KMS-11 (cell line): ENCODE measurements at regions not wholly inside any gene's neighbourhood (a gene's known extent, or its start where the extent isn't known, plus 50 kb on each side); places are given as distances from the start of the nearest gene placed in this dataset.

Experiments used
- H2AFZ ChIP-seq: fragments of 200-600 bp; sonication (generic); 2 replicates; pipeline ENCODE4 v1.6.1; 2016; ENCODE audit warnings: antibody characterized with exemption, mixed run types, low read depth
- H3K27ac ChIP-seq: fragments of 200-600 bp; sonication (generic); 2 replicates; pipeline ENCODE4 v1.6.1; 2016; ENCODE audit warnings: mild to moderate bottlenecking, mixed run types
- H3K27me3 ChIP-seq: fragments of 200-600 bp; sonication (generic); 2 replicates; pipeline ENCODE4 v1.6.1; 2017; ENCODE audit warnings: mild to moderate bottlenecking, low read depth, mixed run types, moderate library complexity; ENCODE audit not compliant: insufficient read depth
- H3K36me3 ChIP-seq: fragments of 200-600 bp; sonication (generic); 2 replicates; pipeline ENCODE4 v1.6.1; 2017; ENCODE audit warnings: mild to moderate bottlenecking, mixed run types; ENCODE audit not compliant: insufficient read depth
- H3K4me1 ChIP-seq: fragments of 200-600 bp; sonication (generic); 2 replicates; pipeline ENCODE4 v1.6.1; 2016; ENCODE audit warnings: mild to moderate bottlenecking, low read depth, mixed run types; ENCODE audit not compliant: poor library complexity, severe bottlenecking
- H3K4me2 ChIP-seq: fragments of 200-600 bp; sonication (generic); 2 replicates; pipeline ENCODE4 v1.7.0; 2016; ENCODE audit warnings: mild to moderate bottlenecking, mixed run types
- H3K4me3 ChIP-seq: fragments of 200-600 bp; sonication (generic); IDR thresholded peaks from 2 replicates; pipeline ENCODE4 v1.6.1; 2017; ENCODE audit warnings: low read depth, low read length, mixed read lengths; ENCODE audit not compliant: insufficient read depth
- H3K79me2 ChIP-seq: fragments of 200-600 bp; sonication (generic); 2 replicates; pipeline ENCODE4 v1.6.1; 2016; ENCODE audit warnings: low read depth, mixed run types; ENCODE audit not compliant: insufficient read depth
- H3K9ac ChIP-seq: fragments of 200-600 bp; sonication (generic); 2 replicates; pipeline ENCODE4 v1.6.1; 2016; ENCODE audit warnings: mild to moderate bottlenecking, mixed run types
- H4K20me1 ChIP-seq: fragments of 200-600 bp; sonication (generic); 2 replicates; pipeline ENCODE4 v1.6.1; 2016; ENCODE audit warnings: mild to moderate bottlenecking, mixed run types; ENCODE audit not compliant: insufficient read depth
- TF ChIP-seq, protein P1 (sequence below): fragments of 200-600 bp; sonication (generic); conservative IDR thresholded peaks from 2 replicates; pipeline ENCODE4 v1.6.1; 2017; ENCODE audit warnings: low read depth, mild to moderate bottlenecking, antibody characterized with exemption, low read length, moderate library complexity, mixed read lengths

DNA sequence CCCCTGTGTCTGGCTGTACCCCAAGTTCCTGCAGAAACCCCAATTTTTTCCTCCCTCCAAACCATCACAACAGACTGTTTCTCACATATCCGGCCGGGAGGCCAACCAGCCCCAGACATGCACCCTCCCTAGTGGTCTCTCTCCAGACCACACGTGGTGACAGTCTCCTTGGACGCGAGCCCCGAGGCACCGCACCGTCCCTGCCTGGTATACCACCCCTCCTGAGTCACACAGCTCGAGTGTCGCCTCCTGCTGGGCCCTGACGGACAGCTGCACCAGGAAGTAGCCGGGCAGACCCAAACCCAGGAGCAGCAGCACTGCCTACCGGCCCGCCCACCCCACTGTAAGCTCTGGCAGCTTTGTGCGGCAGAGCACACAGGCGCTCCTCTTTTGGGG, 97.4 kb downstream of the RFLNA start:
- no peaks in the 10 kb centered on the region for H3K36me3 ChIP-seq
- no peaks in the 10 kb centered on the region for H3K27me3 ChIP-seq
- no peaks in the 10 kb centered on the region for H3K79me2 ChIP-seq
- H2AFZ ChIP-seq, result no peak overlapping the region
- H3K4me2 ChIP-seq, result no peak overlapping the region
- no peak overlapping the region for H3K4me3 ChIP-seq
- H4K20me1 ChIP-seq, result no peaks in the 10 kb centered on the region
- TF ChIP-seq, protein P1, sequence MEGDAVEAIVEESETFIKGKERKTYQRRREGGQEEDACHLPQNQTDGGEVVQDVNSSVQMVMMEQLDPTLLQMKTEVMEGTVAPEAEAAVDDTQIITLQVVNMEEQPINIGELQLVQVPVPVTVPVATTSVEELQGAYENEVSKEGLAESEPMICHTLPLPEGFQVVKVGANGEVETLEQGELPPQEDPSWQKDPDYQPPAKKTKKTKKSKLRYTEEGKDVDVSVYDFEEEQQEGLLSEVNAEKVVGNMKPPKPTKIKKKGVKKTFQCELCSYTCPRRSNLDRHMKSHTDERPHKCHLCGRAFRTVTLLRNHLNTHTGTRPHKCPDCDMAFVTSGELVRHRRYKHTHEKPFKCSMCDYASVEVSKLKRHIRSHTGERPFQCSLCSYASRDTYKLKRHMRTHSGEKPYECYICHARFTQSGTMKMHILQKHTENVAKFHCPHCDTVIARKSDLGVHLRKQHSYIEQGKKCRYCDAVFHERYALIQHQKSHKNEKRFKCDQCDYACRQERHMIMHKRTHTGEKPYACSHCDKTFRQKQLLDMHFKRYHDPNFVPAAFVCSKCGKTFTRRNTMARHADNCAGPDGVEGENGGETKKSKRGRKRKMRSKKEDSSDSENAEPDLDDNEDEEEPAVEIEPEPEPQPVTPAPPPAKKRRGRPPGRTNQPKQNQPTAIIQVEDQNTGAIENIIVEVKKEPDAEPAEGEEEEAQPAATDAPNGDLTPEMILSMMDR, result no peak
- H3K27ac ChIP-seq, result no peak overlapping the region
- no peaks in the 10 kb centered on the region for H3K4me1 ChIP-seq
- no peak overlapping the region for H3K9ac ChIP-seq

DNA sequence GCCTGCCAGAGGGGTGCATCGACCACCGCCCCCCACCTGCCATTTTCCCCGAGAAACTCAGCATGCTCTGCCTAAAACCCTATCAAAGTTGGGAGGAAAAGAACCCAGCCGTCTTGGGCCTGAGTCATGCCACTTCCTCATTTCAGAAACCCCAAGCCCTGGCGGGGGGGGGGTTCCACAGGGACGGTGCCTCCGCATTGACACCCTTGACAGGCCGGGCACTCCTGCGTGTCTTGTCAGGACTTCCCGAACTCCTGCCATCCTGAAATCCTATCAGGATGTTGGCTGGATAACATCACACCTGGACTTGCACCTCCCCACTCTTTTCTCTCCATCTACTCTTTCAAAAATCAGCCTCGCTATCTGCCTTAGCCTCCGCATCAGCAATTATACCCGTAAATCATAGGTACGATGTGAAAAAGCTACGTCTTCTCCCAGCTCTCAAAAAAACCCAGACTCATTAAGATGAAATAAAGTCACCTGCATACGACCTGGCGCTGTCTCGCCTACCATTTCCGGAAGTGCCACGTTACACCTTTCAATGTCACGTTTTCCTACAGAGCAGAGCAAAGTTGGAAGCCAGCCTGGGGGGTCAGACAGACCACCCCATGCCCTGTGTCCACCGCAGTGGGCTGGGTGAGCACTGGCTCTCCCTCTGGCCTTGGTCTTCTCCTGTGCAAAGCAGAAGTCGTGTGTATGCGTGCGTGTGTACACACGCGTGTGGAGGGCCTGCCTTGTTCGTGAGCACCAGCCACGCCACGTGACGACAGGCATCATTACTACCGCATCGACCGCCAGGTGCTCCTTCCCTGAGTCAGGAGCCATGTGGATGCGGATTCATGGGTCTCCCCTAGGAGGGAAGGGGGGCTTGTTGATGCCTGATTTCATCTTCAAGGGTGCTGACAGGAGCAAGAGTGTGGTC, 96.7 kb downstream of the RFLNA start:
- no peaks in the 10 kb centered on the region for H3K79me2 ChIP-seq
- no peak overlapping the region for H3K27ac ChIP-seq
- no peaks in the 10 kb centered on the region for H3K36me3 ChIP-seq
- no peak overlapping the region for H2AFZ ChIP-seq
- H3K4me3 ChIP-seq, result no peak overlapping the region
- H3K9ac ChIP-seq, result no peak overlapping the region
- H4K20me1 ChIP-seq, result no peaks in the 10 kb centered on the region
- H3K4me1 ChIP-seq, result no peaks in the 10 kb centered on the region
- TF ChIP-seq, protein P1, result no peak
- H3K27me3 ChIP-seq, result no peaks in the 10 kb centered on the region
- H3K4me2 ChIP-seq, result no peak overlapping the region

DNA sequence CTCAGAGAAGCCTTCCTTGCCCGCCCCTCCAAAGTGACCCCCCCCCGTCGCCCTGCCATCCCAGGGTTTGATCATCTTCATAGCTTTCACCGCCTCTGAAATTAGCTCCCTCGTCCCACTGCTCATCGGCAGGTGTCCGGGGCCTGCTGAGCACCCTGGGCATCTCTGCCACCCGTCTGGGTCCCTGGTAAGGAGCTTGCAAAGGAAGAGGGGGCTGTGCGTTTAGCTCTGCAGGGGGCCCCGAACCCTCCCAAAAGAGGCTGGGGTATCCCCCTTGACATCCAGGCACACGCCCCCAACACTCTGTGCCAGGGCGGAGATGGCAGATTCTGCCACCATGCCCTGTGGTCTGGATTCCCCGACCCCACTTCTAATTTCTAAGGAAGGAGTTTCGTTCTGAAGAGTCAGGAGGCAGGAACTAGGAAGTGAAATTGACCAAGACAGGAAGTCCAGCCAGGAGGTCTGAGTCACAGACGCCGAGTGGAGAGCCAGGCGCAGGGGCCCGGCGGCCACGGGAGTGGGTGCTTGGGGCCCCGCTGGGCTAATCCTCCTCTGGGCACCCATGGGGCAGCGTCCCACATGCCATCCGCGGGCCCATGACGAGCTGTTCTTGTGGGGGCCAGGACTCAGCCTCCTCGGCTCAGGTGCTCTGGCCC, 95.7 kb downstream of the RFLNA start:
- no peak overlapping the region for H3K27ac ChIP-seq
- H2AFZ ChIP-seq, result no peak overlapping the region
- no peaks in the 10 kb centered on the region for H3K27me3 ChIP-seq
- no peaks in the 10 kb centered on the region for H3K4me1 ChIP-seq
- H3K9ac ChIP-seq, result no peak overlapping the region
- no peaks in the 10 kb centered on the region for H3K36me3 ChIP-seq
- no peaks in the 10 kb centered on the region for H3K79me2 ChIP-seq
- no peaks in the 10 kb centered on the region for H4K20me1 ChIP-seq
- no peak overlapping the region for H3K4me3 ChIP-seq
- H3K4me2 ChIP-seq, result no peak overlapping the region
- TF ChIP-seq, protein P1, result no peak

DNA sequence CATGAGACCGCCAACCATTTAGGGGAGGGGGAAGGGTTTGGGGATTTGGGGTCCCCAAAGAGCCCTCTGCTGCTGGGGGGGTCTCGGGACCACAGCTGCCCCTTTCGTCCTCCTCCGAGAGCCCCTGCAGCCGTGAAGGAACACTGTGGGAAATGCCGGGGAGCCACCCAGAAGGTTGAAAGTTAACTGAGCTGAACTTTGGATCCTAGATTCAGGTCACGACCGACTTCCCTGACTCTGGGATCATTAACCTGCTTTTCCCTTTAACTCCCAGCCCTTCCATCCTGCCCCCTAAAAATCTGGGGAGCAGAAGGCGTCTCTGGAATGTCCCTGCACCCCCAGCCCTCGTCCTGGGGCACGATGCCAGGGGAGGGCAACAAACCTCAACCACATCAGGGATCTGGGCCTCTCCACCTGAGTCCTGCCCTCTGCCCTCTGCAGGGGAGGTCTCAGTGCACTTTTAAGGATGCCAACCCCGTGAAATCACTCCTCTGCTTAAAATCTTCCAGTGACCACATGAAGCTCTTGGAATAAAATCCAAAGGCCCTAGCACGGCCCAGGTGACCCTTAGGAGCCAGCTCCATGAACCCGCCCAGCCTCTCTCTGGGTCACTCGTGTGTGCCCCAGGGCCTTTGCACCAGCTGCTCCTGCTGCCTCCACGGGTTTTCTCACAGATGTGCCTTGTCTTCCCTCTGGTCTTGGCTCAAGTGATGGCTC, 95.0 kb downstream of the RFLNA start:
- Histone ChIP-seq H4K20me1 (no peaks in the 10 kb centered on the region), H3K4me2 (no peak overlapping the region), H3K79me2 (no peaks in the 10 kb centered on the region), H2AFZ (no peak overlapping the region), H3K4me1 (no peaks in the 10 kb centered on the region), H3K27me3 (no peaks in the 10 kb centered on the region), H3K27ac (no peak overlapping the region), H3K36me3 (no peaks in the 10 kb centered on the region), H3K4me3 (no peak overlapping the region), H3K9ac (no peak overlapping the region)
- TF ChIP-seq, protein P1, result no peak
